ENCODE measurements at regions not wholly inside any gene's neighbourhood (a gene's known extent, or its start where the extent isn't known, plus 50 kb on each side); places are given as distances from the start of the nearest gene placed in this dataset.
A peak's percentile ranks its signal among the peaks of the same experiment; 100 is the strongest.

- DNase-seq = no peak
Measured at GRCh38 chrX:16511796-16512776, 137.9 kb upstream of the S100G start.

GRCh38 chrX:16516232-16516876 lies 133.6 kb upstream of the S100G start:
- no peak for DNase-seq

GRCh38 chrX:16517039-16517605 lies 132.8 kb upstream of the S100G start:
- DNase-seq = no peak

DNA sequence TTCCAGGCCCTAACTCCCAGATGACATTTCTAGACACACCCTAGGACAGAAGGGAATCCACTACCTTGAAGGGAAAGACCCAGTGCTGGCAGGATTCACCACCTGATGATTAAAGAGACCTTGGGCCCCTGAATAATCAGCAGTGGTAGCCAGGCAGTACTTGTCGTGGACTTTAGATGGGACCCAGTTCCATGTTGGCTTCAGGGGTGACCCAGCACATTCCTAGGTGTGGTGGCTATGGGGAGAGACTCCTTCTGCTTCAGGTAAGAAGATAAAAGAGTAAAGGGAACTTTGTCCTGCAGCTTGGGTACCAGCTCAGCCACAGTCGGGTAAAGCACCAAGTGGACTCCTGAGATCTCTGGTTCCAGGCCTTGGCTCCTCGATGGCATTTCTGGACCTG lies 131.8 kb upstream of the S100G start:
- no peak for DNase-seq

DNA sequence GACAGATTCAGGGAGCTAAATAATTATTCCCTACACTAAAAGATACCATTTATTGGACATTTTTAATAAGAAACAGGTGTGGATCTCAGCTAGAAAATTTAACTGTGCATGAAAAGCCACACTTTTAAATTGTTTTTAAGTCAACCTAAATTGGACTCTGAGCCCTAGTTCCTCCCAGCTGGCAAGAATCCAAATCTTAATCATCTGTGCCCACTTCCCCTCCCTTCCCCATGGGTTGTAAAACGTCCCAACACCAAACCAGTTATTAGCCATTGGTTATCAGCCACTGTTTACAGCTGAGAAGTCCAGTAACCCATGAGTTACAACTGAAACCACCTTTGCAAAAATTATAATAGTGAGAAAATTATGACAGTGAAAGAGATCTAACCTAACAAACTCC lies 125.6 kb upstream of the S100G start:
- no peak for DNase-seq

DNA sequence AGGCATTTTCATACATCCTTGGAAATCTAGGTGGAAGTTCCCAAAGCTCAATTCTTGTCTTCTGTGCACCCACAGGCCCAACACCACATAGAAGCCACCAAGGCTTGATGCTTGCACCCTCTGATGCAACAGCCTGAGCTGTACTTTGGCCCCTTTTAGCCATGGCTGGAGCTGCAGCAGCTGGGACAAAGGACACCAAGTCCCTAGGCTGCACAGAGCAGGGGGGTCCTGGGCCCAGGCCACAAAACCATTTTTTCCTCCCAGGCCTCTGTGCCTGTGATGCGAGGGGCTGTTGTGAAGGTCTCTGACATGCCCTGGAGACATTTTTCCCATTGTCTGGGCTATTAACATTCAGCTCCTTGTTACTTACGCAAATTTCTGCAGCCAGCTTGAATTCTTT lies 124.0 kb upstream of the S100G start:
- no peak for DNase-seq

DNA sequence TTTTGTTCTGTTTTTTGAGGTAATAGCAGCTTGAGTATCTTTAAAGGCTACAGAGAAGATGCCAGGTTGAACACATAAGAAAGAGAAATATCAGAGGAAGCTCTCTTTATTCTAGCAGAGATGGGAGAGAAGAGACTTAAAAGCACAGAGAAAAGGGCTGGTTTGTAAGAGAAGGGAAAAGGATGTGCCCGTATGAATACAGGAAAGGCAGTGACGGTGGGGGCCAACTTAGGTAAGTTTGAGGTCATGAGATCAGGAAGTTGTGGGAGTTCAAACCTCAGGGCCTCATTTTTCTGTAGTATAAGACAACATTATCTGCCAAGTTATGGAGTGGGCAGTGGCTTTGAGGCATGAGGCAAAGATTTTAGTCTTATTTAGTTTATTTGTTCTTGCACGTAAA lies 121.3 kb upstream of the S100G start:
- peak; percentile 63 for DNase-seq

Data from activated effector memory CD4-positive, alpha-beta T cell treated with anti-CD3 and anti-CD28 coated beads, Interleukin-2, amount 50 U/mL, for 16 hours (primary cell).